Hematopoietic multipotent progenitor cell treated with erythropoietin and hydrocortisone succinate and interleukin-3 and kit ligand, for 6 days (in vitro differentiated cells): ENCODE measurements at regions not wholly inside any gene's neighbourhood (a gene's known extent, or its start where the extent isn't known, plus 50 kb on each side); places are given as distances from the start of the nearest gene placed in this dataset.

Experiments used
- DNase-seq: peaks from one replicate; pipeline ENCODE4 v3.0.0-alpha.2; 2015

DNA sequence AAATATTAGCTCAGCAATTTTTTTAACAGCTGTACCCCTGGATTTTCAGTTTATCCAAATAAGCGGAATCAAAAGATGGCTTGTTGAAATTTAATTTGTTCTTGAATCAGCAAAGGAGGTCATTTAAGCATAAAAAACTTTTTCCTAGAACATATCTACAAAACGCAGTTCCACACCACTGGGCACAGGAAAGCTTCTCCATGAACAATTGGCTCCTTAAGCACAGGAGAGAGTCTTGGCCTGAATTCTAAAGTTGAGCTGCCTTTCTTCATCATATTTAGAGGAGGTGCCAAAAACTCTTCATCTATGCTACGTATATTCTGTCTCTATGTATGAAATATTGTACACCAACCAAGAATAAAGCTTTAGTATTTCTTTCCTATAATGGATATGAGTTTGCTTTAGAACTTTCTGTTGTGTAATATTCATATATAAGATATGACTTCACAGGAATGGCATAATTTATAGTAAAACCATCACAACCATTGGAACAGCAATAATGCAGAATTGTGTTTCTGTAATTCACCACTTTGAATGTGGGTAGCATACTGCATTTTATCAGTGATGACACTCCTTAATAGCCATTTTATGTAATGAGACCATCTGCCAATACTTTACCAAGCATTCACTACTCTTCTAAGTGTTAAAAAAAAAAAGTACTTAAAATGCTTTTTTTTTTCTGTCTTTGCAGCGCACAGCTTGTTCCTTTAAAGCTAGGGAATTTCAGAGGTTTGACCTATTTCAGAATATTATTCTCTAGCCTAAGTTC, 263.7 kb downstream of the SLITRK6 start:
- DNase-seq, result no peak

DNA sequence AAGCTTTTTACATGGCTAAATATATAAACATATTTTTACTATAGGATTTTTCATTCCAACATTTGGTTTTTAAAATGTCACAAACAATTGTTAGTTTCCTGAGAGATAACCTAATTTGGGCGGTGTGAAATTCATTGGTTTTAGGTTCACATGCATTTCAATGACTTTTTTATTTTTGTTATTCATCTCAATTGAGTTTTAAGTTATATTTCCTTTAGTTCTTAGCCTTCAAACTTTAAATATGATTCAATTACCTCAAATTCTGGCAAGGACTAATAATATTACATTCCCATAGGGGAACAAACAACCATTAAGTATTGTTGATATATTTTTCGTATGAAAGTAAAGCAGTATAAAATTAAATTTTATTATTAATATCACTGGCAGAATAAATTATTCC, 265.3 kb downstream of the SLITRK6 start:
- DNase-seq, result no peak

DNA sequence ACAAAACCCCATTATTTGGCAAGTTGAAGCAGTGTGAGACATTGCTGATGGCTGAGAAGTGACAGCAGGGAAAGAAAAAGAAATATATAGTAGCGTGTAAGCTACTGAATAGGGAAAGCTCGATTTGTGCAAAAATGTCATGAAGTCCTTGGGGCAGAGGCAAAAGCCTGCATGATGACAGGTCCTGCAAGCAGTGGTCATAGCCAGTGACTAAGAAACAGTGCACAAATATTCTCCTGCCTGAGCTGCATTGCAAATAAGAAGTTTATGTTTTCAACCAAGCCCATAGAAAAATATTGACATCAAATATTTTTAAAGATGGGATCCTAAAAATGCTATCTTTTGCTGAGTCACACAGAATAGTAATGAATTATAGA, 270.0 kb downstream of the SLITRK6 start:
- no peak for DNase-seq

DNA sequence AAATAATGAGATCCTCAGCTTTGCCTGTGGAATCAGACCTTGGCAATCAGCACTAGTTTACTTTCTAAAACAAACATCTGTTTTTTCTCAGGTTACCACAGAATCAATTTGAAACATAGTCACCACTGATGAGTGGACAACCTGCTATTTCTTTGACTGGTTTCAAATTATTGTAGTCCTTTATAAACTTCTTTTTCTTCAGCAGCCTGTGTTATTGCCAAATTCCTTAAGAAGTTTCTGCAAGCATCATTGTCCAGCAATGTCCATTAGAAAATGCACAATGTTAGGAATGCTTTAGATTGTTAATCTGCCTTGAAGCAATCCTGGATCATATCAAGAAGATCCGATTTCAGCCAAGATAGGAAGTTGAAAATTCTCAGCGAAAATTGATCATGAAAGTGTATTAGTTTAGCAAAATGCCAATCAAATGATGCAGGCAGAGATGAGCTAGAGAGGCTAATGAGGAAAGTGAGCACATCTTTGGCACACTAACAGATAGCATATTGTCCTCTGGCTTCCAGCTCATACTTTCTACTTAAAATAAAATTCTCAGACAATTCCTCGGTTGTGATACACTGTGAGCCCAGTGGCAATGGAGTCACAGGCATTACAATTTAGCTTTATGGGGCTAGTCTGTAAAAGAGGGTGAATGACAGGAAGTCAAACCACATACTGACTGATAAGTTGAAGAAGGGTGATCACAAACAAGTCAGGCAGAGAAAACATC, 270.6 kb downstream of the SLITRK6 start:
- DNase-seq, result no peak

DNA sequence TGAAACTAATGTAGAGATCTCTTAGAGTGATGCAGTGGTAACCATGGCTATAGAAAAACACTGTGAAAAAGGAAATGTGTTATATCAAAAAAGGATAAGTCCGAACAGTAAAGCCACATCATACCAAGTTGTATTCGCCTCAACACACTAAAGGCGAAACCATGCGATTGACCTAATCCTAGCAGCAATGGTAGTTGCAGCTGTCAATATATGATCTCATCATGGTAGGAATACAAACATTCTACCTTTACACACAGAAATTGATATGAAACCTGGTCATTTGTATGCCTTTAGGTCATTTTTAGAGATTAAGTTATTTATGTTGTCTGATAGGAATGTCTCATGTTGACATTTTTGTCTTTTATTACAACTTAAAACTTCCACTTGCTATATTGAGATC, 271.9 kb downstream of the SLITRK6 start:
- no peak for DNase-seq

DNA sequence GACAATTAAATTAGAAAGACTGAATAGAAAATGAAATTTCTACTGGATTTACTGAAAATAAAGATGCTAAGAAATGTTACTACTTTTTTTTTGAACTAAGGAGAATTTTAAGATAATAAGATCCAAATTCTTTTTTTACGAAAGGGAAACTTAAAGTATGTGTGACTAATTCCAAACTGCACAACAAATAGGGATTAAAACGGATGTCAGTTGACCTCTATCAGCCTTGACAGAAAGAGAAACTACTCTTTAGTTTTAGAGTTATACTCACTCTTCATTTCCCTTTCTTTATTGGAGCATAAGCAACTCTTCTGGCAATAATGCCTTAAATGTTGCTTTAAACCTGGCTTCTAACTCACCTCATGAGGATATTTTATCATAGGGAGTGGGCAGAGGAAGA, 273.8 kb downstream of the SLITRK6 start:
- no peak for DNase-seq

DNA sequence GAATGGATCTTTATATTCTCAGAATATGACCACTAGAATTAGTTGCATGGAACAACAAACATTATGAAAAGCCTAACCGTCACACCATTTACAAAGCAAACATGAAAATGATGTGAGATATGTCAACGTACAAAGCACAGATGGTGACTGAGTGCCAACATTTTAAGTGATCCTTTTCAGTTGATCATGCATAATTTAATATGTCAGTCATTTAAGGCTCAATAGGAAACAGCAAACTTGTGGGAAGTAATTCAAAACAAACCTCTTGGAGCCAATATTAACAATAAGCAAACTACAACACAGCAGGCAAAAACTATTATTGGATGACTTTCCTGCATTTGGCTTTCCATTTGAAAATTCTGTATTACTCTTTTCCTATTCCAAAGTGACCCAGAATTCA, 277.6 kb downstream of the SLITRK6 start:
- DNase-seq, result no peak

DNA sequence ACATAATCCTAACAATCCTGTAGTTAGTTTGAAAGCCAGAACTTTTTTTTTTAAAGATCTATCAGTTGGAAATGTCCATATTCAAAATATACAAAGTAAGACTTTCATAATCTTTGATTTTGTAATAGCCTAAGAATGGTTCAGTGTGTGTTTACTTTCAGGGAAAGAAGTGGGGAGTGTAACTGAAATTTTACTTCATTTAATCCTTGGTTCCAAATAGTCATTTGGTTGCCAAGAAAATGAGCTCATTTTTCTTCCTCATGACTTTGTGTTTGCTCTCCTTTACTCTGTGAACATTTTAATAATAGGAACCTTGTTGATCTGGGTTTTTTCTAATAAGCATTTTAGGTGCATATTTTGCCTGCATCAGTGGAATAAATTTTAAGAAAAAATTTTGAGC, 278.8 kb downstream of the SLITRK6 start:
- DNase-seq, result no peak

DNA sequence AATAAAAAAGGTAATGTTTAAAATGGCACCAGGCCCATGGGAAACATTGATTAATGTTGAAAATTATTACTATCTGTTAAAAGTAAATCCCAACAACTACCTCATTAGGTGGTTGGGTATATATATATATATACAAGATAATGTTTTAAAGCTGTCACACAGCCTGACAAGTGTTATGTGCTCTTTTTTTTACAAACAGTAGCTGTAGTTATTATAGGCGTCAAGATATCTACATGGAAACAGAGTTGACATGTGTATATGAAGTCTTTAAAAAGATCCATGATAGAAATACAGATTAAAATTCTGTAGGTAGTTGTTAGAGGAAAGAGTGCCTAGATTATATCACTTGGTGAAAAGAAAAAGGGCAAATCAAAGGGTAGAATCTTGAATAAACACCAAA, 279.9 kb downstream of the SLITRK6 start:
- no peak for DNase-seq

DNA sequence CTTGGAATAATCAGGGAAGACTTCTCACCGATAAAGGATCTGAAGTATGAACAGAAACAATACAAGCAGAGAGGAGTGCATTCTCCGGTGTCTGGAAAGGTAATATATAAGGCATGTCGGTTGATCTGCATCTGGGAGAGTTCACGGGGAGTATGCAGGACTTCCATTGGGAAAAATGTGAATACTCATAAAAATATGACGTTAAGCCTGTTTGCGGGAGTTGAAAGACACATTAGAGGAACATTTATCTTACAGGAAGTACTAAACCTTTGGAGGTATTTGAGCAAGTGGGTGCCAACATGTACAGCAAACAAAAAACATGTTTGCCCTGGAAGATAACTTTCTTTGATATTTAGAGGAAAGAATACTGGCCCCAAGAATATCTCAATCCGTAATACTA, 286.8 kb downstream of the SLITRK6 start:
- DNase-seq, result no peak

DNA sequence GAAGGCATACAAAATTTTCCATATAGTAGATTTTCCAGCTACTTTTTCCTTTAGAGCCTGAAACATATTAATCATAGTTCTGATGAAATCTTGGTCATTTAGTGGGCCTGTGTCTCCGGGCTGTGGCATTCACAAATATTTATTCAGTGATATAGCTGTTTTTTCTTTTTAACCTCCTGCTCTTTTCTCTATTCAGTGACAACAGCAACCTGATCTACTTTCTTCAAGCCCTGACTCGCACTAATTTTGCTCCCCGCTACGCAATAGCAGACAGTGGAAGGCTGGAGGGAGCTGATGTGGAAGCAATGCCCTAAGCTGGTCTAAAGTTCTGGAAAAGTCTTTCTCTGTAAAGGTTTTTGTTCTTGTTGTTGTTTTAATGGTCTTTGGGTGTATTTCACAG, 289.7 kb downstream of the SLITRK6 start:
- no peak for DNase-seq

DNA sequence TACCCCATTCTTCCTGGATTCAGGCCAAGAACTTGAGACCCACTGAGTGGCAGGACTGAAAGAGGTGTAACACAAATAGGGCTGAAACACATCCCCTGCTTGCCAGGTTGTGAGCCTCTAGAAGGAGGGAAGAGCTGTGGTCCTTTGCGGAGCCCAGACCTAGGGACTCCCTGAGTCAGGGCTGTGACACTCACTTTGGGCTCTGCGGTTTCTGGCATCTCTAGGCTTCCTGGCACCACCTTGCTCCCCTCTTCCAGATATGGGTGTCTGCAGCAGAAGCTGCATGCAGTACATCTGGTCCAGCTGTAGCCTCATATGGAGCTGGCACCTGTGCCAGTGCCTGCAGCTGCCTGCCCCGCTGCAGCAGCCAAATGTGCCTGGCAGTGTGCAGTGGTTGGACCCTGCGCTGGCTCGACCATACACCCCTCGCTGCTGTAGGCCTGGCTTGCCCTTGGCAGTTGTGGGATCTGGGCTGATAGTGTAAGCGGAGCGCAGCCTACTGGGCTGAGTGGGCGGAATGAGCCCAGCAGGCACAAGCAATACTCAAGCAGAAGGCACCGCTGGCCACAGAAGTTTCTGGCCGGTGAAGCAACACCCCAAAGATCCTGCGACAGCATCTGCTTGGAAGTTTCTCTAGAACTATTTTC, 290.4 kb downstream of the SLITRK6 start:
- DNase-seq, result no peak

DNA sequence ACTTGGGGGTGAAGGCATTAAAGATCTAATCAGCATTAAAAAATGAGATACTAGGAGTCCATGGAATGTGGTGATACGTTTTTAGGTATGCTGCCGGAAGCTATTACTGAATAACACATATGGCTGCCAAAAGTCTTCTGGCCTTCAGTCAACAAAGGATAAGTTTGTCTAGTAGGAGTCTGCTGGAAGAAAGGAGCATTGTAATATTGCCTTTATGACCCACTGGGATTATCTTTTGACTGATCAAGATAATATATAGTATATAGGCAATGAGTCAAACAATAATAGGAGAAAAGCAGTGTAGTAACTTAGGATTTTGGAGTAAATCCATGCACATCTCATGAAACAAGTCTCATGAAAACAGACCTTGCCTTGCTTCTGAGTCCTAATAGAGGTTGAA, 295.4 kb downstream of the SLITRK6 start:
- DNase-seq, result no peak

DNA sequence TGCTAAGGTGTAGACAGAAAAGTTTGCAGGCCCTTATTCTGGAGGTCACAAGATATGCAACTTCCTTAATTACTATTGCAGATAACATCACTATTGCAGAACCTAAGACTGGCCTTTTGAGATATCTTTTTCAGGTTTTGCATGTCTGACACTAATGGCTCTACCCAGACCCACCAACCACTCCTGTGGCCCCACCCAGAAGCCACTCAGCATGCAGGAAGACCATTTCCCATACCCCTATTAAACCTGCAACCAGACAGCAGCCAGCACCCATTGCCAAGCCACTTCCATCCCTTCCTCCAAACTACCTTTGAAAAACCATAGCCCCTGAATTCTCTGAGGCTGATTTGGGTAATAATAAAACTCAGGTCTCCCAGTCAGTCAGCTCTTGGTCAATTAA, 297.6 kb downstream of the SLITRK6 start:
- peak; percentile 47 for DNase-seq

DNA sequence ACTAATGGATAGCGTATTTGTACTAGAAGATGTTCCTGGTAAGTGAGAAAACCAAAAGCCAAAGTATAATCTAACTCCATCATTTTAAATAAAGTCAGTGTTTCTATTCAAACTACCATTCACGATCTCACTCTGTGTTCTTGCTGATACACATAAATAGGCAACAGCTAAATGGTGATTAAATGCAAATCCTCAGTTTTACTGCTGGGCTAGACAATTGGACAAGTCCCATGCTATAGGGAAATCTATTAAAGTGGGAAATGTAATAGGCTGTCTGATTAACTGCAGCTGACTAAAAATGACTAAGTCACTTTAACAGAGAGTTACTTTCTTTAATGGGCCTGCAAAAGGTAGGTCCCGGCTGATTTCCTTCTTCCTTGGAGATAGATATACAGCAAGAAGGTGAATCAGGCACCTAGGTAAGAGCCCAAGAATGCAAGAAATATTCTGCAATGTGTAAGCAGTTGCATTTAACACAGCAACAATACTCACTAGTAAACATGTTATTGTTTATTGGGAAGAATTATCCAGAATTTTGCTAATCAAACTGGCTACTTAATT, 298.4 kb downstream of the SLITRK6 start:
- DNase-seq, result no peak

DNA sequence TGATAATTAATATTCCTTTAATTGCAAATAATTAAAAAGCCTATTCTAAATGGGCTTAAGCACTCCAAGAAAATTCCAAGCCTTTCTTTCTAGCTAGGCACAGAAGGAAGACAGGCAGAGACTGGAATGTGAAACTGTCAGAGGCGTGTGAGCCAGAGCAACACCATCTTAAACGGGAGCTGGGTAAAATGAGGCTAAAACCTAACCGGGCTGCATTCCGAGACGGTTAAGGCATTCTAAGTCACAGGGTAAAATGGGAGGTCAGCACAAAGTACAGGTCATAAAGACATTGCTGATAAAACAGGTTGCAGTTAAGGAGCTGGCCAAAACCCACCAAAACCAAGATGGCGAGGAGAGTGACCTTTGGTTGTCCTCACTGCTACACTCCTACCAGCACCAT, 300.4 kb downstream of the SLITRK6 start:
- no peak for DNase-seq

DNA sequence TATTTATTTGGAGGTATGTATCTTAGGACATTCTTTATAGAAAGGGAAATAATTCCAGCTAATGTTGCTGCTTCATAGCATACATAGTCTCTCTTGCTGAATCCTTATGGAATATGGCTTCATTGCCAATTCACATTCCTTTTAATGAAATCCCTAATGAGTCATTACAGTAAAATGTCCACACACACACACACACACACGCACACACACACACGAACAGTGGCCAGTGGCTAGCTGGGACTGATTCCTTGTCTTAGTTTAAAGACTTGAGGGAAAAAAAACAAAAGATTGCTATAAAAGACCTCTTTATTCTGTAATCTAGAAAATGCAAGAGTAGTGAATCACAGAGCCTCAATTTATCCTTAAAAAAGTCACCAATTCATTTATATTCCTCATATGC, 301.6 kb downstream of the SLITRK6 start:
- DNase-seq, result no peak

DNA sequence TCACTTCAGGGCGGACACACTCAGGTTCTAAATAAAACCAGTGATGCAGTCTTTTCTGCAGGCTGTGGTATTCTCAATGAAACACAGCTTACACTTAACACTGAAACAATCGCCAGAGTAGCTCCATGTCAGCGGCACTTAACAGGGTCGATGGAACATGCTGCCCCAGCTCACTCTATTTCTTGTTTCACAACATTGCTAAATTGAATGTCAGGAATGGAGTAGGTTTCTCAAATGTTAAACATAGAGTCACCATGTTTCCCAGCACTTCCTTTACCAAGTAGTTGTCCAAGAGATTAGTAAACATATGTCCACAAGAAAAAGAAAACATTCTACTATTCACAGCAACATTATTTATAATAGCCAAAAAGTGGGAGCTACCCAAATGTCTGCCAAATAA, 306.9 kb downstream of the SLITRK6 start:
- no peak for DNase-seq

DNA sequence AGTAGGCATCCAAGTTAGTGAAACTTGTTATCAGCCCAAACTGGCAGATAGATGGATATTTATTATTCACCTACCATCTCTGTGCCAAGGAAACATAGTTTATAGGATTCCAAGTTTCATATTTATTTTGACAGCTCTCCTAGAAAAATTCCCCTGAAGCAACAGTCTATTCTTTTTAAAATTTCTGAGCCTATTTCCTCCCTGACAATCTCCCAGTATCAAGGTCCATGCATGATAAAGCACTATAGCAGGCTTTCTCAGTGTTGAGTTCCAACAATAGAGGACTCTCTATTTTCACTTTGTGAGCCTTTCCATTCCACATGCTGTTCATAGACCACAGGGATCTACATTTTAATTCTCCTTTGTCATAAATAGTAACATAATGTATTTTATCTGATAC, 312.6 kb downstream of the SLITRK6 start:
- DNase-seq, result no peak

DNA sequence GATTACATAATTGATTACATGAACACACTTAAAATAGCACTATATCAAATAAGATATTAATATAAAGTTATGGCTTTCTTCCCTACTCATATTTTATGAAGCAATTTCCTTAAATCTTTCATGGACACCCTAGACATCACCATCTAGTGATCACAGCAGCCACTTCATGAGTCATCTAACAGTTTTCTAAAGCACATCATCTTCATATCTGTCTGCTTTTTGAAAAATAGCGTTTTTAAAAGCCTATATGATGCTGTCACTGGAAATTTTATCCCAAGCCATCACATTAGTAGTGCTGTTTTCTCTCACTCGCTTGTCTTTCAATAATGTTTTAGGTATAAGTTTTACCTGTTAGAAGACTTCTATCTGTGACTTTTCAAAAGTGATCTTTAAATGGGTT, 326.1 kb downstream of the SLITRK6 start:
- DNase-seq, result no peak

DNA sequence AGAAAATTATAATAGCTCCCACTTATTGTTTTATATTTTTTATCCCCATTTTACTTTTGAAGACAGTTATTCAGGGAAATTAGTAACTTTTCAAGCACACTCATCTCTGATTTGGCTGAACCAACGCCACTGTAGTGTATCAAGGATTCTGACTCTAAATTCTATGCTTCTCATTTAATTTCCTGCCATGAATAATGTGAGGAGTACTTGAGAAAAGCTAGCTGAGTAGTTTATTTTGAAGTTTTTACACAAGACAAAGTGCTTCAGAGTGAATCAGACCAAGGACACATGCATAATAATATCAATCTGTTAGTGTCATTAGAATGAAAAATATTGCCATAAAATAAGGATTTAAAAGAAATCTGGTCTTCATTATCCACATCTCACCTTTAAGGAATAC, 329.9 kb downstream of the SLITRK6 start:
- no peak for DNase-seq

DNA sequence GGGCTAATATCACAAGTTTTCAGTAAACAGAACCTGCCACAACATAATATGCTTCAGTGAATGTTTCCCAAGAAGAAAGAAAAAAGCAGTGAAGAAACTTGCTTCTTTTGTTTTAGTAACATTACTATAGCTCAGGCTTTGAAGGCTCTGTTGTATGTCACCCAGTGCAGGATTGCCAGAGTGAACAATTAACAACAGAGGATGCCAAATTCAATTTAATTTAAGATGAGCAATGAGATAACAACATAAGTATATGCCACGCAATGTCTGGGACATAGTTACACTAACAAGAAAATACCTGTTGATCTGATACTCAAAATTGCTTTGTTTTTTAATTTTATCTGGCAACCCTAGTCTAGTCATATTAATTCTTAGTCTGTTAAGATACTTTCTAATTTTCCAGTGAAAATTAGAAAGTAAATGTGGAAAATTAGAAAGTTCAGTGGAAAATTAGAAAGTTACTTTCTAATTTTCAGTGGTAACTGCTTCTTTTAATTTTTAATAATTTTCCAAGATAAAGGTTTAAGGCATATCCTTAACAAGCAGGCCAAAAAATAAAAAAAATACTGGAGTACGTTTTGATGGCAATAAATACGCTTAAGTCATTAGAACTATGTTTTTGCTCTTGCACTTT, 336.3 kb downstream of the SLITRK6 start:
- no peak for DNase-seq

DNA sequence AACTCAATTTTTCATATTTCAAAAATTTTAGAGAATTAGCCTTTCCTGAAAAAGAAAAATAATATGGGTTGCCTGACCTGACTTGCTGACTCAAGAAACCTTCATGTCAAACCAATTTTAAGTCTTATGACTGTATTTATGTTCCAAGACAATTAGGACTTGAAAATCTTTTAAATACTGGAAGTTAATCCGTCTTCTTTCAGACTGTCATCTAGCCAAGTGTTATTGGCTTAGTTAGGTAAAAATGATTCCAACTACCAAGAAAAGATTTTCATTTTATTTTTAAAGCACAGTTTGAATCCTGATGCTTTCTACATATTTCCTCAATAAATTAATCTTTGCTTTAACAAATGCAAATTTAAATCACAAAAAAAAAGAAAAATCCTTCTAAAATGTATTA, 337.6 kb downstream of the SLITRK6 start:
- DNase-seq, result no peak

DNA sequence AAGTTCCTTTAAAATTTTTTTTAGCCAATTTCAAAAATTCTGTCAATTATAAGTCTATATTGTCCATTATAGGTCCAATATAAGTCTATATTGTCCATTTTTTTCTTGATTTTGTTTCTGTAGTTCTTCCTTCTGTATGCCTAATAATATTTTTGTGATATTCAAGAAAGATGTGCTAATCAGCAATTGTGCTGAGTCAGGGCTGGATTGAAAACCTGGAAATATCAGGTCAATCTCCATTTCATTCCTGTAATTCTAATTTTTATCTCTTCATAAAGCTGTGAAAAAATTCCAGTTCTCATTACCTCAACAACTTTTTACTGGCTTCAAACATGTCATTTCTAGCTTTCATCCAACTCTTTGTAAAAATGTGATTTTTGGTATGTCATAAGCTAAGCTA, 353.7 kb downstream of the SLITRK6 start:
- no peak for DNase-seq
